Small intestine (tissue), 7 donors: ENCODE measurements at regions not wholly inside any gene's neighbourhood (a gene's known extent, or its start where the extent isn't known, plus 50 kb on each side); places are given as distances from the start of the nearest gene placed in this dataset.

Source experiments
- DNase-seq, 2 donors: peaks; one replicate each; pipeline versions ENCODE4 v3.0.0 to v3.0.0-alpha.2; 2013
- FAIRE-seq: peaks from 2 replicates; lab custom pipeline; 2012; peaks lifted over from hg19 to GRCh38; lab: Jason Lieb, UNC
- H3K27ac ChIP-seq, 3 donors: one replicate each; pipeline ENCODE4 v1.5.1; 2013; ENCODE audit warnings: low read length in 2 of 3, mild to moderate bottlenecking in 2 of 3, control low read depth in 1 of 3, inconsistent platforms in 1 of 3, low read depth in 1 of 3, moderate library complexity in 1 of 3
- H3K27me3 ChIP-seq, 3 donors: one replicate each; pipeline ENCODE4 v1.6.1; 2013; ENCODE audit warnings: low read length in 3 of 3, inconsistent platforms in 1 of 3; ENCODE audit not compliant: control insufficient read depth in 3 of 3, insufficient read depth in 3 of 3
- H3K36me3 ChIP-seq, 3 donors: one replicate each; pipeline ENCODE4 v1.6.1; 2013; ENCODE audit warnings: low read length in 3 of 3, inconsistent platforms in 1 of 3, low read depth in 1 of 3, mild to moderate bottlenecking in 1 of 3, moderate library complexity in 1 of 3; ENCODE audit not compliant: control insufficient read depth in 3 of 3, insufficient read depth in 2 of 3
- H3K4me1 ChIP-seq, 3 donors: one replicate each; pipeline ENCODE4 v1.6.1; 2013; ENCODE audit warnings: low read length in 2 of 3, inconsistent platforms in 1 of 3, low read depth in 1 of 3, mild to moderate bottlenecking in 1 of 3, moderate library complexity in 1 of 3; ENCODE audit not compliant: control insufficient read depth in 3 of 3, insufficient read depth in 2 of 3
- H3K4me3 ChIP-seq, 3 donors: one replicate each; pipeline ENCODE4 v1.5.1; 2013; ENCODE audit warnings: low read length in 3 of 3, control low read depth in 1 of 3, inconsistent platforms in 1 of 3, low read depth in 1 of 3, mild to moderate bottlenecking in 1 of 3, moderate library complexity in 1 of 3
- H3K9me3 ChIP-seq, 2 donors: one replicate each; pipeline ENCODE4 v1.6.1; 2013; ENCODE audit warnings: low read depth in 1 of 2, low read length in 1 of 2; ENCODE audit not compliant: control insufficient read depth in 2 of 2, insufficient read depth in 1 of 2
- WGBS, 3 donors: extraction: QIAGEN DNeasy Blood & Tissue Kit; methylation state at CpG; one replicate each; pipeline ENCODE4 v1.1.7; 2013; 5-methylcytosine and 5-hydroxymethylcytosine counted together
- donor health status: healthy with polysubstance abuse.
- donor health status: control.
- donor health status: control.
- donor health status: Bipolar disorder and iron deficiency.
- donor health status: healthy.

- H3K36me3 ChIP-seq, result no peaks in the 10 kb centered on the region
- FAIRE-seq, result no peak
- WGBS, 3 donors, result 77 to 89% (median 84%) methylated on average over 2 of the region's 2 CpGs
These were observed 271.0 kb downstream of the TNS1 start for GRCh38 chr2:217731805-217732204.

GRCh38 chr2:217729421-217730053 lies 273.3 kb downstream of the TNS1 start:
- no peak for DNase-seq
- no peaks in the 10 kb centered on the region for H3K9me3 ChIP-seq
- WGBS, 3 donors, result 42 to 50% (median 48%) methylated on average over 5 of the region's 5 CpGs
- H3K27me3 ChIP-seq, result peaks cover 0 to 3% (median 0%) of the 10 kb centered on the region in 3 donors
- H3K27ac ChIP-seq, result no peak overlapping the region
- H3K36me3 ChIP-seq, result no peaks in the 10 kb centered on the region
- peaks cover 0 to 2% (median 0%) of the 10 kb centered on the region in 3 donors for H3K4me1 ChIP-seq
- H3K4me3 ChIP-seq, result no peak overlapping the region
- FAIRE-seq, result no peak

More at GRCh38 chr2:217731805-217732204, 271.0 kb downstream of the TNS1 start:
- Histone ChIP-seq H3K4me3 (no peak overlapping the region), H3K27me3 (peaks cover 0 to 3% (median 0%) of the 10 kb centered on the region in 3 donors), H3K4me1 (peaks cover 0 to 2% (median 0%) of the 10 kb centered on the region in 3 donors), H3K9me3 (no peaks in the 10 kb centered on the region), H3K27ac (no peak overlapping the region)
- no peak for DNase-seq

GRCh38 chr2:217727801-217728200 lies 275.0 kb downstream of the TNS1 start:
- no peaks in the 10 kb centered on the region for H3K9me3 ChIP-seq
- H3K36me3 ChIP-seq, result no peaks in the 10 kb centered on the region
- WGBS, 3 donors, result 80 to 91% (median 86%) methylated on average over 7 of the region's 7 CpGs
- H3K27ac ChIP-seq, result no peak overlapping the region
- H3K4me3 ChIP-seq, result no peak overlapping the region
- no peaks in the 10 kb centered on the region for H3K27me3 ChIP-seq
- peaks cover 0 to 2% (median 0%) of the 10 kb centered on the region in 3 donors for H3K4me1 ChIP-seq
- FAIRE-seq, result no peak
- DNase-seq, result no peak

DNA sequence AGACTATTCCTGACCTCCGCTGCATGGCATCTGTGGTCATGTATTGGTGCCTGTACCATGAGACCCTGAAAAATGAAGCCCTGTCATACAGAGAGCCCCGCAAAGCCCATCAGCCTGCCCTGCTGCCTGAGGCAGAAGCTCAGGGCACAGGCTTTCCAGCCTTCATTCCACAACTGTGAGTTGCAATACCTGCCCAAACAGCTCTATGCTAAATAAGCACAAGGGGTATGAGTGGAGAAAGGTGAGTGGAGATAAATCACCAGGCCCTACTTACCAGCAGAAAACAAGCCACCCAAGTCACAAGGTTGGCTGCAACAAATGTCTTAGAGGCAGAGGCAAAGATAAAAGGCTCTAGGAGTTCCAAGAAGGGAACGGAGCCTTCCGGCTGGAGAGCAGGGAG lies 277.4 kb downstream of the TNS1 start:
- no peak for FAIRE-seq
- Histone ChIP-seq H3K9me3 (no peaks in the 10 kb centered on the region), H3K27ac (no peak overlapping the region), H3K4me3 (no peak overlapping the region), H3K36me3 (no peaks in the 10 kb centered on the region), H3K27me3 (no peaks in the 10 kb centered on the region), H3K4me1 (peaks cover 0 to 2% (median 0%) of the 10 kb centered on the region in 3 donors)
- 90 to 99% (median 95%) methylated on average over 4 of the region's 4 CpGs for WGBS, 3 donors
- no peak for DNase-seq

- H3K9me3 ChIP-seq, result no peaks in the 10 kb centered on the region
- H3K4me1 ChIP-seq, result peaks cover 0 to 2% (median 0%) of the 10 kb centered on the region in 3 donors
- no peak overlapping the region for H3K4me3 ChIP-seq
- H3K27ac ChIP-seq, result no peak overlapping the region
- no peak for DNase-seq
- H3K36me3 ChIP-seq, result no peaks in the 10 kb centered on the region
- no peaks in the 10 kb centered on the region for H3K27me3 ChIP-seq
- no peak for FAIRE-seq
These were observed 278.3 kb downstream of the TNS1 start for GRCh38 chr2:217724471-217724870.

GRCh38 chr2:217723981-217724380 lies 278.8 kb downstream of the TNS1 start:
- no peaks in the 10 kb centered on the region for H3K9me3 ChIP-seq
- no peaks in the 10 kb centered on the region for H3K27me3 ChIP-seq
- no peak overlapping the region for H3K4me3 ChIP-seq
- WGBS, 3 donors, result 86 to 94% (median 88%) methylated on average over 9 of the region's 9 CpGs
- no peak for DNase-seq
- no peak overlapping the region for H3K27ac ChIP-seq
- no peak for FAIRE-seq
- H3K36me3 ChIP-seq, result no peaks in the 10 kb centered on the region
- H3K4me1 ChIP-seq, result no peaks in the 10 kb centered on the region

- DNase-seq (no peak), FAIRE-seq (no peak)
- 77 to 86% (median 85%) methylated on average over 9 of the region's 9 CpGs for WGBS, 3 donors
- no peak overlapping the region for H3K27ac ChIP-seq
- H3K27me3 ChIP-seq, result no peaks in the 10 kb centered on the region
- H3K36me3 ChIP-seq, result no peaks in the 10 kb centered on the region
- no peaks in the 10 kb centered on the region for H3K9me3 ChIP-seq
- H3K4me3 ChIP-seq, result no peak overlapping the region
- no peaks in the 10 kb centered on the region for H3K4me1 ChIP-seq
These were observed 279.8 kb downstream of the TNS1 start for GRCh38 chr2:217722883-217723472.

DNA sequence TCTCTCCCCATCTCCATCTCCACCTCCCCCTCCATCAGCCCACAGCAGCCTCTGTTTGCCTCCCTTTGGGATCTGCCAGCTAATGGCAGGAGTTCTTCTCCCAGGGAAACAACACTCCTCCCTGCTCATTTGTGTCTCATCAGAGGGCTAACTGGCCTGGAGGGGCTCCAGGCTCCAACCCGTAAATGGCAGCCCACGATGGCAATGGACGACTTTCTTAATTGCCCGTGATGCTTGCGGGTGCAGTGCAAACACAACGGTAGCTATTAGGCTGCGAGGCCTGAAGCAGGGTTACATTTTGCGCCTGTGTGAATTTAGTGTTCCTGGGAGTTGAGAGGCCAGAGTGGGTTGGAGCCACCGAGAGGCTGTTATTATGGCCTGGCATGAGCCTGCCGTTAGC lies 285.1 kb downstream of the TNS1 start:
- no peaks in the 10 kb centered on the region for H3K36me3 ChIP-seq
- DNase-seq (no peak), FAIRE-seq (no peak)
- 84 to 89% (median 89%) methylated on average over 10 of the region's 10 CpGs for WGBS, 3 donors
- no peaks in the 10 kb centered on the region for H3K9me3 ChIP-seq
- no peaks in the 10 kb centered on the region for H3K27me3 ChIP-seq
- H3K4me1 ChIP-seq, result peaks cover 0 to 7% (median 0%) of the 10 kb centered on the region in 3 donors
- H3K4me3 ChIP-seq, result no peak overlapping the region
- no peak overlapping the region for H3K27ac ChIP-seq
